ENCODE measurements at regions not wholly inside any gene's neighbourhood (a gene's known extent, or its start where the extent isn't known, plus 50 kb on each side); places are given as distances from the start of the nearest gene placed in this dataset.

GRCh38 chr9:119905724-119906123 is 536.5 kb upstream of the BRINP1 start:
- Histone ChIP-seq H3K4me1 (ENCODE audit: control insufficient read depth, low read length) (no peaks in the 10 kb centered on the region), H4K20me1 (ENCODE audit: control insufficient read depth, insufficient read depth, low read depth, low read length) (no peaks in the 10 kb centered on the region), H3K9me2 (replicated peaks; ENCODE audit: control insufficient read depth, low read length) (no peaks in the 10 kb centered on the region), H3K4me3 (ENCODE audit: low read length) (no peak overlapping the region), H3K79me2 (ENCODE audit: control insufficient read depth, low read length) (no peaks in the 10 kb centered on the region), H3K36me3 (ENCODE audit: control insufficient read depth, low read length) (no peaks in the 10 kb centered on the region), H3K27me3 (ENCODE audit: control insufficient read depth, low read length) (no peaks in the 10 kb centered on the region), H3K4me2 (ENCODE audit: low read length) (no peak overlapping the region), H3F3A (ENCODE audit: control insufficient read depth, insufficient read depth) (no peaks in the 10 kb centered on the region), H3K9me3 (ENCODE audit: control insufficient read depth, insufficient read depth, low read length) (0 out of 2 replicates have a peak, but pooled peaks cover 4% of the 10 kb centered on the region), H3K27ac (ENCODE audit: low read depth, low read length) (no peak overlapping the region)
- TF ChIP-seq CTCF (IDR thresholded peaks at IDR 0.05; ENCODE audit: low read depth, low read length, poor library complexity, severe bottlenecking) (no peak), EZH2phosphoT487 (IDR thresholded peaks at IDR 0.05; ENCODE audit: borderline replicate concordance, low read length) (no peak)

GRCh38 chr9:119903851-119904250 is 534.6 kb upstream of the BRINP1 start:
- Histone ChIP-seq H3K4me1 (ENCODE audit: control insufficient read depth, low read length) (no peaks in the 10 kb centered on the region), H3K9me2 (replicated peaks; ENCODE audit: control insufficient read depth, low read length) (no peaks in the 10 kb centered on the region), H3K4me2 (ENCODE audit: low read length) (no peak overlapping the region), H4K20me1 (ENCODE audit: control insufficient read depth, insufficient read depth, low read depth, low read length) (no peaks in the 10 kb centered on the region), H3K36me3 (ENCODE audit: control insufficient read depth, low read length) (no peaks in the 10 kb centered on the region), H3K79me2 (ENCODE audit: control insufficient read depth, low read length) (no peaks in the 10 kb centered on the region), H3K27ac (ENCODE audit: low read depth, low read length) (no peak overlapping the region), H3F3A (ENCODE audit: control insufficient read depth, insufficient read depth) (no peaks in the 10 kb centered on the region), H3K27me3 (ENCODE audit: control insufficient read depth, low read length) (no peaks in the 10 kb centered on the region), H3K4me3 (ENCODE audit: low read length) (no peak overlapping the region), H3K9me3 (ENCODE audit: control insufficient read depth, insufficient read depth, low read length) (0 out of 2 replicates have a peak, but pooled peaks cover 4% of the 10 kb centered on the region)
- TF ChIP-seq CTCF (IDR thresholded peaks at IDR 0.05; ENCODE audit: low read depth, low read length, poor library complexity, severe bottlenecking) = no peak
- no peak for TF ChIP-seq EZH2phosphoT487 (IDR thresholded peaks at IDR 0.05; ENCODE audit: borderline replicate concordance, low read length)

- Histone ChIP-seq H3K27me3 (ENCODE audit: control insufficient read depth, low read length) (peaks cover 4% of the 10 kb centered on the region; the same call in 1 of the 2 replicates), H3K36me3 (ENCODE audit: control insufficient read depth, low read length) (no peaks in the 10 kb centered on the region), H3K4me2 (ENCODE audit: low read length) (no peak overlapping the region), H3K4me3 (ENCODE audit: low read length) (no peak overlapping the region), H3F3A (ENCODE audit: control insufficient read depth, insufficient read depth) (no peaks in the 10 kb centered on the region), H4K20me1 (ENCODE audit: control insufficient read depth, insufficient read depth, low read depth, low read length) (no peaks in the 10 kb centered on the region), H3K9me3 (ENCODE audit: control insufficient read depth, insufficient read depth, low read length) (peaks cover 4% of the 10 kb centered on the region; the same call in 1 of the 2 replicates), H3K27ac (ENCODE audit: low read depth, low read length) (no peak overlapping the region), H3K4me1 (ENCODE audit: control insufficient read depth, low read length) (no peaks in the 10 kb centered on the region), H3K79me2 (ENCODE audit: control insufficient read depth, low read length) (no peaks in the 10 kb centered on the region), H3K9me2 (replicated peaks; ENCODE audit: control insufficient read depth, low read length) (no peaks in the 10 kb centered on the region)
- TF ChIP-seq EZH2phosphoT487 (IDR thresholded peaks at IDR 0.05; ENCODE audit: borderline replicate concordance, low read length) (no peak), CTCF (IDR thresholded peaks at IDR 0.05; ENCODE audit: low read depth, low read length, poor library complexity, severe bottlenecking) (no peak)
Measured at GRCh38 chr9:119902611-119903010, 533.4 kb upstream of the BRINP1 start.

Data from DOHH2 (cell line).